Caco-2 (cell line): ENCODE measurements at regions not wholly inside any gene's neighbourhood (a gene's known extent, or its start where the extent isn't known, plus 50 kb on each side); places are given as distances from the start of the nearest gene placed in this dataset.

Source experiments
- BruUV-seq: library from RNA; stranded (reverse); fragments of 400-500 nt; replicated peaks from 2 replicates; lab custom pipeline; 2021; lab: Mats Ljungman, UMichigan
- CTCF ChIA-PET: fragments of 300-600 bp; sonication (Branson Sonifier 250); formaldehyde crosslinking; loops from one replicate; lab custom pipeline; 2022; ENCODE audit warnings: antibody characterized with exemption; lab: Charles Lee
- POLR2A ChIA-PET: fragments of 300-600 bp; sonication (Branson Sonifier 250); formaldehyde crosslinking; loops from one replicate; lab custom pipeline; 2022; ENCODE audit warnings: antibody characterized with exemption; lab: Charles Lee
- DNase-seq, 2 experiments: peaks; one replicate each; pipeline versions ENCODE4 v3.0.0 to v3.0.0-alpha.2; 2020 to 2022
- H3K27me3 ChIP-seq: replicated peaks from 2 replicates; pipeline ENCODE4 v1.6.0; 2011; ENCODE audit warnings: low read length; ENCODE audit not compliant: control insufficient read depth, insufficient read depth
- H3K36me3 ChIP-seq: 2 replicates; pipeline ENCODE4 v1.5.1; 2011; ENCODE audit warnings: low read length; ENCODE audit not compliant: control insufficient read depth, insufficient read depth
- H3K4me1 ChIP-seq: fragments of 250-450 bp; sonication (Bioruptor Pico); 2 replicates; pipeline ENCODE4 v1.5.1; 2020; ENCODE audit warnings: mild to moderate bottlenecking
- H3K4me3 ChIP-seq: 2 replicates; pipeline ENCODE4 v1.5.1; 2011; ENCODE audit warnings: low read depth, mild to moderate bottlenecking, control low read depth, low read length
- H3K9me3 ChIP-seq: fragments of 250-450 bp; sonication (Bioruptor Pico); 2 replicates; pipeline ENCODE4 v1.5.1; 2020; ENCODE audit warnings: mild to moderate bottlenecking, moderate library complexity
- H3K27ac Mint-ChIP-seq: one replicate; pipeline ENCODE4 v1.8.0; 2022; ENCODE audit warnings: mixed read lengths; ENCODE audit not compliant: unreplicated experiment
- H3K27me3 Mint-ChIP-seq: one replicate; pipeline ENCODE4 v1.8.0; 2022; ENCODE audit warnings: mixed read lengths; ENCODE audit not compliant: insufficient read depth, unreplicated experiment
- H3K36me3 Mint-ChIP-seq: one replicate; pipeline ENCODE4 v1.8.0; 2022; ENCODE audit warnings: mild to moderate bottlenecking, mixed read lengths; ENCODE audit not compliant: insufficient read depth, unreplicated experiment
- H3K4me1 Mint-ChIP-seq: one replicate; pipeline ENCODE4 v1.8.0; 2022; ENCODE audit warnings: low read depth, mixed read lengths; ENCODE audit not compliant: unreplicated experiment
- H3K4me3 Mint-ChIP-seq: one replicate; pipeline ENCODE4 v1.8.0; 2022; ENCODE audit warnings: mild to moderate bottlenecking, moderate library complexity, mixed read lengths; ENCODE audit not compliant: unreplicated experiment
- H3K9me3 Mint-ChIP-seq: one replicate; pipeline ENCODE4 v1.8.0; 2022; ENCODE audit warnings: mixed read lengths; ENCODE audit not compliant: unreplicated experiment
- intact Hi-C: fragments of 100-400 bp; cut with micrococcal nuclease; formaldehyde crosslinking; loops from one replicate; pipeline ENCODE4 v1.10.0; 2022; ENCODE audit not compliant: unreplicated experiment
- TF ChIP-seq, protein P1 (sequence below), 2 experiments: fragments of 200-600 bp in 1 of 2; IDR thresholded peaks; 1 replicate in 1 of 2; 2 replicates in 1 of 2; pipeline versions ENCODE4 v1.5.1 to v1.8.0; 2011 to 2022; ENCODE audit warnings: antibody characterized with exemption in 1 of 2, control low read depth in 1 of 2, inconsistent platforms in 1 of 2, low read depth in 1 of 2, low read length in 1 of 2, mild to moderate bottlenecking in 1 of 2, moderate library complexity in 1 of 2; ENCODE audit not compliant: insufficient read depth in 1 of 2, severe bottlenecking in 1 of 2, unreplicated experiment in 1 of 2

DNA sequence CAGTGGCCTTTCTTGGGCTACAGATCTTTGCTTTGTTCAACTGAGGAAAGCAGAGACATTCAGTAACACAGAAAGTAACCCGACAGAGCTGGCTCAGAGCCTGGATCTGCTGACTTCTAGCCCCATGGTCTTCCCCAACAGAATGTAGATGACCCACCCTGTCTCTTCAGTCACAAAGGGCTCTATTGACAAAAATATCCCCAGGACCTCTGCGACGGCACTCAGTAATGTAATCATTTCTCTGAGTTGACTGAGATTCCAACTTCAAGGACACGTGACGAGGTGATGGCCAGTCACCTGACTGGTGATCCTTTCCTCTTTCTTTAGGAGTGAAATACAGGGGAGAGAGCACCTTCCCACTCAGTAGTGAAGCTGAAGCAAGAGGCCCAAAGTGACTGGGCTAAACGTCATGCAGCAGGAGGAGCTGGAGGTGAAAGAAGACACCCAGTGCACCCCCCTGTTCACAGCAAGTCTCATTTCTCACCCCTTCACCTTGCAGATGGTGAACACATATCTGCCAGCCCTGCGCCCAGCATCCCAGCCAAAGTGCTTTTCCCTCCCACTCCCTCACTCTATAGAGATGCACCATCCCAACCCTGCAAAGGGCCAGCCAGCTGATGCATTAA lies 179.2 kb upstream of the EGLN3 start:
- no peaks in the 10 kb centered on the region for H3K27me3 ChIP-seq

DNA sequence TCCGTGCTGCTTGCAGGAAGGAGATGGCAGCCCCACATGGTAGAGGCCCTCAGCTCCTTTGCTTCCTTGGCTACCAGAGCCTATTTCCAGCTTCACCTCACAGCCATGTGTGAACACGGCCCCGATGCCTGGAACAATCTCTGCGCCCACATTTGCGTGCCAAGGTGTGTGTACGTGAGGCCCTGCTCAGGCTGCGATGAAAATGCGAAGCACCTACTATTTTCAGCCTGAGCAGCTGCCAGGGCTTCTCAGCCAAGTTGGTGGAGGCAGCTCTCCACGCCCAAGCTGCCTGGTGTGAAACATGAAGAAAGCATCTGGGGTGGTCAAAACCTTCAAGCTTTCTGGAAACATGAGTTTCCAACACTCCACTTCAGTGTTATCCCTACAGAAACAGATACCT lies 177.8 kb upstream of the EGLN3 start:
- intact Hi-C loops, result no loop called here
- Mint-ChIP-seq H3K9me3 (peaks cover 10% of the 10 kb centered on the region), H3K4me1 (peaks cover 20% of the 10 kb centered on the region), H3K36me3 (no peaks in the 10 kb centered on the region), H3K27me3 (no peaks in the 10 kb centered on the region), H3K27ac (no peak overlapping the region), H3K4me3 (no peak overlapping the region)
- Histone ChIP-seq H3K9me3 (no peaks in the 10 kb centered on the region), H3K4me1 (peaks cover 18% of the 10 kb centered on the region), H3K27me3 (no peaks in the 10 kb centered on the region), H3K36me3 (no peaks in the 10 kb centered on the region), H3K4me3 (no peak overlapping the region)
- BruUV-seq, result no TSS peak
- ChIA-PET POLR2A (no interaction called here), CTCF (no interaction called here)
- TF ChIP-seq, protein P1, sequence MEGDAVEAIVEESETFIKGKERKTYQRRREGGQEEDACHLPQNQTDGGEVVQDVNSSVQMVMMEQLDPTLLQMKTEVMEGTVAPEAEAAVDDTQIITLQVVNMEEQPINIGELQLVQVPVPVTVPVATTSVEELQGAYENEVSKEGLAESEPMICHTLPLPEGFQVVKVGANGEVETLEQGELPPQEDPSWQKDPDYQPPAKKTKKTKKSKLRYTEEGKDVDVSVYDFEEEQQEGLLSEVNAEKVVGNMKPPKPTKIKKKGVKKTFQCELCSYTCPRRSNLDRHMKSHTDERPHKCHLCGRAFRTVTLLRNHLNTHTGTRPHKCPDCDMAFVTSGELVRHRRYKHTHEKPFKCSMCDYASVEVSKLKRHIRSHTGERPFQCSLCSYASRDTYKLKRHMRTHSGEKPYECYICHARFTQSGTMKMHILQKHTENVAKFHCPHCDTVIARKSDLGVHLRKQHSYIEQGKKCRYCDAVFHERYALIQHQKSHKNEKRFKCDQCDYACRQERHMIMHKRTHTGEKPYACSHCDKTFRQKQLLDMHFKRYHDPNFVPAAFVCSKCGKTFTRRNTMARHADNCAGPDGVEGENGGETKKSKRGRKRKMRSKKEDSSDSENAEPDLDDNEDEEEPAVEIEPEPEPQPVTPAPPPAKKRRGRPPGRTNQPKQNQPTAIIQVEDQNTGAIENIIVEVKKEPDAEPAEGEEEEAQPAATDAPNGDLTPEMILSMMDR (IDR thresholded peaks at IDR 0.05; ENCODE audit: insufficient read depth in 1 of 2, low read depth in 1 of 2, low read length in 1 of 2, severe bottlenecking in 1 of 2, unreplicated experiment in 1 of 2), result no peak
- no peak for DNase-seq

More for the DNA sequence above, 179.2 kb upstream of the EGLN3 start:
- Mint-ChIP-seq H3K9me3 (peaks cover 10% of the 10 kb centered on the region), H3K4me3 (no peak overlapping the region), H3K36me3 (no peaks in the 10 kb centered on the region), H3K4me1 (peaks cover 20% of the 10 kb centered on the region), H3K27me3 (no peaks in the 10 kb centered on the region), H3K27ac (no peak overlapping the region)
- Histone ChIP-seq H3K4me1 (peaks cover 13% of the 10 kb centered on the region), H3K4me3 (no peak overlapping the region), H3K36me3 (no peaks in the 10 kb centered on the region), H3K9me3 (no peaks in the 10 kb centered on the region)
- intact Hi-C loops, result no loop called here
- ChIA-PET POLR2A (no interaction called here), CTCF (interaction anchor here (1.0 kb wide), 1 partner anchor 13 kb away, joined by 3 read pairs; no protein-coding TSS in a partner anchor)
- TF ChIP-seq, protein P1 (IDR thresholded peaks at IDR 0.05; ENCODE audit: insufficient read depth in 1 of 2, low read depth in 1 of 2, low read length in 1 of 2, severe bottlenecking in 1 of 2, unreplicated experiment in 1 of 2), result no peak
- no TSS peak for BruUV-seq
- no peak for DNase-seq

DNA sequence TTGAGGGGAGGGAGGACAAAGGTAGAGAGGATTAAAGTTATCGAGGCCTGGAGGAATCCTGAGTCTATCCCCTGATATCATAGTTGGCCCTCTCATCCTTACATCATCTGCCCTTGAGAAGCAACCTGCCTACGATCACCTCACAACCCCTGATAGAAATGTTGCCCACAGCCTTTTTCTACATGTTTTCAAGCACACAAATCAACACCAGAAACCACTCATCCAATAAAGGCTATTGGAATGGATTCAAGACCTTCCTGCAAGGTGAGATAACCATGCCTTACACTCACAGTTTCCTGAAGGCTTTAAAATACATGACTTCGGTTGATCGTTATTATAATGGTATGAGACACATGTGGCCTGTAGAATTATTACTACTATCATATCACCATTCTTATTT lies 175.7 kb upstream of the EGLN3 start:
- no peak overlapping the region for H3K4me3 ChIP-seq
- Mint-ChIP-seq H3K4me1 (peaks cover 23% of the 10 kb centered on the region), H3K27ac (no peak overlapping the region), H3K9me3 (no peaks in the 10 kb centered on the region), H3K4me3 (no peak overlapping the region), H3K27me3 (no peaks in the 10 kb centered on the region), H3K36me3 (no peaks in the 10 kb centered on the region)
- H3K4me1 ChIP-seq, result peaks cover 18% of the 10 kb centered on the region
- no peaks in the 10 kb centered on the region for H3K36me3 ChIP-seq
- DNase-seq, result no peak
- CTCF ChIA-PET, result interaction anchor here (1.4 kb wide), 1 partner anchor 28 kb away, joined by 4 read pairs; no protein-coding TSS in a partner anchor
- TF ChIP-seq, protein P1 (IDR thresholded peaks at IDR 0.05; ENCODE audit: insufficient read depth in 1 of 2, low read depth in 1 of 2, low read length in 1 of 2, severe bottlenecking in 1 of 2, unreplicated experiment in 1 of 2), result no peak
- no peaks in the 10 kb centered on the region for H3K27me3 ChIP-seq
- intact Hi-C loops, result no loop called here
- H3K9me3 ChIP-seq, result no peaks in the 10 kb centered on the region
- no TSS peak for BruUV-seq
- POLR2A ChIA-PET, result no interaction called here
